RWPE1 (cell line): ENCODE measurements at regions not wholly inside any gene's neighbourhood (a gene's known extent, or its start where the extent isn't known, plus 50 kb on each side); places are given as distances from the start of the nearest gene placed in this dataset.
"Not testable (repeated sequence)": the region's sequence is repeated elsewhere in the genome, so short reads cannot be mapped to it uniquely, and the experiment has no call there.

Experiments used
- CTCF ChIA-PET: fragments of 350-600 bp; sonication (Branson Sonifier 250); formaldehyde crosslinking; extraction: SDS; loops from one replicate; lab custom pipeline; 2021; lab: Yijun Ruan, JAX
- POLR2A ChIA-PET: fragments of 400-600 bp; formaldehyde crosslinking; extraction: SDS; loops from one replicate; lab custom pipeline; 2020; ENCODE audit warnings: antibody characterized with exemption; ENCODE audit not compliant: low non-redundant PET; lab: Yijun Ruan, JAX
- DNase-seq: peaks from one replicate; pipeline ENCODE4 v3.0.0; 2012; ENCODE audit warnings: low spot score
- H3K27ac ChIP-seq: fragments of 450-650 bp; 2 replicates; pipeline ENCODE4 v1.5.1; 2017
- CTCF ChIP-seq: fragments of 450-650 bp; conservative IDR thresholded peaks from 2 replicates; pipeline ENCODE4 v1.5.1; 2017; ENCODE audit warnings: low read depth, mild to moderate bottlenecking

GRCh38 chr6:61585504-61585903 lies 700.5 kb downstream of the KHDRBS2 start:
- POLR2A ChIA-PET: no interaction called here

GRCh38 chr6:61562098-61562497 lies 723.9 kb downstream of the KHDRBS2 start:
- POLR2A ChIA-PET: no interaction called here
- no peak for TF ChIP-seq CTCF
- CTCF ChIA-PET: interaction anchor here (0.6 kb wide), 1 partner anchor 59 kb away, joined by 3 read pairs; no protein-coding TSS in a partner anchor
- no peak overlapping the region for H3K27ac ChIP-seq
- DNase-seq: no peak

More at GRCh38 chr6:61585504-61585903, 700.5 kb downstream of the KHDRBS2 start:
- CTCF ChIA-PET: no interaction called here
- no peak for TF ChIP-seq CTCF
- DNase-seq: no peak
- H3K27ac ChIP-seq: no peak overlapping the region

- TF ChIP-seq CTCF: no peak
- no peak for DNase-seq
- no peak overlapping the region for H3K27ac ChIP-seq
- CTCF ChIA-PET: interaction anchor here (0.6 kb wide), 1 partner anchor 736 kb away, joined by 5 read pairs; no protein-coding TSS in a partner anchor
- POLR2A ChIA-PET: no interaction called here
These were observed 727.2 kb downstream of the KHDRBS2 start for GRCh38 chr6:61558796-61559195.

DNA sequence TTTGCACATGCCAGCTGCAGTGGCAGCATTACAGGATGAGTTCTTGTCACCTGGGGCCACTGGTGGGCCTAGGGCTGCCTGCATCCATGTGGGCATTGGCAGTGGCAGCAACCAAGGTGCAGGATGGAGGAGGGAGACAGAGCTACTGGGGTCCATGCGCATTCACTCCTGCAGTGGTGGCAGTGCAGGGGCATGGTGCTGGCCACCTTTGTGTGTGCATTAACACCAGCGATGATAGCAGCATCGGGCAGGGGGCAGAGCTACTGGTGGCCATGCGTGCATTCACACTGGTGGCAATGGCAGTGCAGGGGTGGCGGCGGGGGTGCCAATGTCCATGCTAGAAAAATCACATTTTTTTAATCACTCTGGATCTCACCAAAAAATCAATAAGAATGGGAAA lies 730.0 kb downstream of the KHDRBS2 start:
- ChIA-PET CTCF (no interaction called here), POLR2A (no interaction called here)
- DNase-seq: no peak
- no peak overlapping the region for H3K27ac ChIP-seq
- no peak for TF ChIP-seq CTCF

- CTCF ChIA-PET: no interaction called here
- POLR2A ChIA-PET: no interaction called here
- no peak for DNase-seq
- TF ChIP-seq CTCF: no peak
- H3K27ac ChIP-seq: no peak overlapping the region
These were observed 747.2 kb downstream of the KHDRBS2 start for GRCh38 chr6:61538801-61539200.

DNA sequence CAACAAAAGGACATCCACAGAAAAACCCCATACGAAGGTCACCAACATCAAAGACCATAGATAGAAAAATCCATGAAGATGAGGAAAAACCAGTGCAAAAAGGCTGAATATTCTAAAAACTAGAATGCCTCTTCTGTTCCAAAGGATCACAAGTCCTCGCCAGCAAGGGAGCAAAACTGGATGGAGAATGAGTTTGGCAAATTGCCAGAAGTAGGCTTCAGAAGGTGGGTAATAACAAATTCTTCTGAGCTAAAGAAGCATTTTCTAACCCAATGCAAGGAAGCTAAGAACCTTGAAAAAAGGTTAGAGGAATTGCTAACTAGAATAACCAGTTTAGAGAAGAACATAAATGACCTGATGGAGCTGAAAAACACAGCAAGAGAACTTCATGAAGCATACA lies 753.3 kb downstream of the KHDRBS2 start:
- CTCF ChIA-PET, H3K27ac ChIP-seq, POLR2A ChIA-PET, DNase-seq: not testable (repeated sequence)
